Stimulated activated CD4-positive, alpha-beta T cell treated with anti-CD3 and anti-CD28 coated beads, Interleukin-12 subunit alpha, Interleukin-12 subunit beta, amount 100 ng/mL, for 24 hours (primary cell): ENCODE measurements at regions not wholly inside any gene's neighbourhood (a gene's known extent, or its start where the extent isn't known, plus 50 kb on each side); places are given as distances from the start of the nearest gene placed in this dataset.

Experiments used
- DNase-seq, 2 experiments: peaks; one replicate each; pipeline ENCODE4 v3.0.0-alpha.2; 2020; ENCODE audit warnings: low read depth in 2 of 2

GRCh38 chr17:77307479-77308198, 166.9 kb downstream of the SEC14L1 start:
- DNase-seq = no peak

GRCh38 chr17:77308861-77309726, 168.3 kb downstream of the SEC14L1 start:
- no peak for DNase-seq

- no peak for DNase-seq
Measured at GRCh38 chr17:77310336-77310735, 169.6 kb downstream of the SEC14L1 start.

GRCh38 chr17:77311371-77311981, 170.7 kb downstream of the SEC14L1 start:
- no peak for DNase-seq

GRCh38 chr17:77312061-77312701, 171.4 kb downstream of the SEC14L1 start:
- DNase-seq = no peak

- no peak for DNase-seq
Measured at GRCh38 chr17:77312786-77313599, 172.2 kb downstream of the SEC14L1 start.

- DNase-seq = no peak
Measured at GRCh38 chr17:77313831-77314230, 173.1 kb downstream of the SEC14L1 start.

- no peak for DNase-seq
Measured at GRCh38 chr17:77314601-77315000, 173.8 kb downstream of the SEC14L1 start.

- no peak for DNase-seq
Measured at GRCh38 chr17:77315010-77315409, 174.2 kb downstream of the SEC14L1 start.

- no peak for DNase-seq
Measured at GRCh38 chr17:77315551-77316190, 174.9 kb downstream of the SEC14L1 start.

GRCh38 chr17:77316191-77316641, 175.4 kb downstream of the SEC14L1 start:
- DNase-seq = no peak

GRCh38 chr17:77316651-77317050, 175.9 kb downstream of the SEC14L1 start:
- no peak for DNase-seq

GRCh38 chr17:77317091-77317750, 176.5 kb downstream of the SEC14L1 start:
- no peak for DNase-seq

GRCh38 chr17:77318021-77318420, 177.3 kb downstream of the SEC14L1 start:
- DNase-seq = no peak

GRCh38 chr17:77318491-77319210, 177.9 kb downstream of the SEC14L1 start:
- DNase-seq = no peak

GRCh38 chr17:77319211-77320043, 178.7 kb downstream of the SEC14L1 start:
- peak; percentile 51 to 67 for DNase-seq

GRCh38 chr17:77320044-77320440, 179.3 kb downstream of the SEC14L1 start:
- no peak for DNase-seq

- no peak for DNase-seq
Measured at GRCh38 chr17:77320485-77321256, 179.9 kb downstream of the SEC14L1 start.
